Renal pelvis (tissue), 1 donor: ENCODE measurements at regions not wholly inside any gene's neighbourhood (a gene's known extent, or its start where the extent isn't known, plus 50 kb on each side); places are given as distances from the start of the nearest gene placed in this dataset.
A peak's percentile ranks its signal among the peaks of the same experiment; 100 is the strongest.

Experiments
- DNase-seq: peaks from one replicate; pipeline ENCODE4 v3.0.0-alpha.2; 2013

- DNase-seq: no peak
Measured at GRCh38 chr11:110832080-110832479, 119.8 kb upstream of the ARHGAP20 start.

- DNase-seq: no peak
Measured at GRCh38 chr11:110830747-110831146, 118.5 kb upstream of the ARHGAP20 start.

DNA sequence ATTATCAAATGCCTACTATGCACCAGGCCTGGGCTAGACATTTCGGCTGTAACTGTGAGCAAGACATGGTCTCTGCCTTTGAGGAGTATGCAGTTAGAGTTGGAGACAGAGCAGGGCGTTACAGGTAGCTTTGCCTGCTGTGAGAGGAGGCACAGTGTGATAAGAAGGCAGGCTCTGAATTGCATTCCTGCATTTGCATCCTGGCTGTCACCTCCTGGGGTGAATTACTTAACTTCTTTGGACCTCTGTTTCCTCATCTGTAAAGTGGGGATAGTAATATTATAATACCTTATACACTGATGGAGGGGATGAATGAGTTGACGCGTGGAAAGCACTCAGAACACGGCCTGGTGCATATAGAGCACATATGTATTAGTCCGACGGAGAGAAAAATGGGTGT, 118.1 kb upstream of the ARHGAP20 start:
- no peak for DNase-seq

GRCh38 chr11:110829873-110830272, 117.6 kb upstream of the ARHGAP20 start:
- no peak for DNase-seq

DNA sequence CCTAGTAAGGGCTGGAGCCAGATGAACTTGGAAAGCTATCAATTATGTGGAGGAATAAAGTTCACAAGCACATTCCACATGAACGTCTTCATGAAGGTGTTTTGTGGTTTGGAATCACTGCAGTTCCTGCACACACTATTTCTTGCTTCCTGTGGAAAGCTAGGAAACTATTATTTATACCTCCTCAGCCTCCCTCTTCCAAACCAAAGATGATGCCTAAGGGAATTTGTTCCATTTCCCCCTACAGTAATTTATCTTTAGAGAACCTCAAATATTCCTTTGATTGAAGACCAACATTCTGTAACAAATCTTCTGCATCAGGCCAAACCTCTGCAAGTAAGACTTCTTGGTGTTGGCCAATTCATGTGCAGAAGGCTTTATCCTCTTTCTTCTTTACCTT, 115.8 kb upstream of the ARHGAP20 start:
- DNase-seq: no peak

- DNase-seq: no peak
Measured at GRCh38 chr11:110827276-110827675, 115.0 kb upstream of the ARHGAP20 start.

DNA sequence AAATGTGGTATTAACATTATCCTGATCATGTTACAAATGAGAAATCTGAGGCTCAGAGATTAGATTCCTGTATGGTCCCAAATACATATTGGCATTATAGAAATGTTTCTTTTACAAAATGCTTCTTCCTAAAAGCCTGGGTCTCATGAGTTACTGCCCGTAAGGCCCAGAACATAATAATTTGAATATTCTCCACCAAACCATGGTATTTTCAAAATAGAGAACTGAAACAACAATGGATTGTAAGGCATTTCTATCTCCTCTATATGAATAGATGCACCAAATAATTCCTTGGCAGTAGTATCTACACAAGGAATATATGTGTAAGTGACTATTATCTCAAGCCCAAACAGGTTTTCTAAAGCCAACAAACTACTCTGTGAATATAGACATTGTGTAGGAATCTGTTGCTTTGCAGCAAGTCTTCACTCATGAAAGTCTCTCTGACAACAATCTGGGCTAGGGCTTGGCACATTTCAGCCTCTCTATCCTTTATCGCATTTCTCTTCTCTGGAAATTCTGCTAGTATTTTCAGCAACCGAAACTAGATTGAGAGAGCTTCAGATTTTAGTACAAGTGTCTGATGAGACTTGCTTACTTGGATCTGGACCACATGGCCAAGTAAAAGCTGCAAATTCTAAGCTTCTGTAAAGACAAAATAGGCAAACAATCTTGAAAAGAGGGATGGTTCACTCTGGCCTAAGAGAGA, 112.8 kb upstream of the ARHGAP20 start:
- no peak for DNase-seq

DNA sequence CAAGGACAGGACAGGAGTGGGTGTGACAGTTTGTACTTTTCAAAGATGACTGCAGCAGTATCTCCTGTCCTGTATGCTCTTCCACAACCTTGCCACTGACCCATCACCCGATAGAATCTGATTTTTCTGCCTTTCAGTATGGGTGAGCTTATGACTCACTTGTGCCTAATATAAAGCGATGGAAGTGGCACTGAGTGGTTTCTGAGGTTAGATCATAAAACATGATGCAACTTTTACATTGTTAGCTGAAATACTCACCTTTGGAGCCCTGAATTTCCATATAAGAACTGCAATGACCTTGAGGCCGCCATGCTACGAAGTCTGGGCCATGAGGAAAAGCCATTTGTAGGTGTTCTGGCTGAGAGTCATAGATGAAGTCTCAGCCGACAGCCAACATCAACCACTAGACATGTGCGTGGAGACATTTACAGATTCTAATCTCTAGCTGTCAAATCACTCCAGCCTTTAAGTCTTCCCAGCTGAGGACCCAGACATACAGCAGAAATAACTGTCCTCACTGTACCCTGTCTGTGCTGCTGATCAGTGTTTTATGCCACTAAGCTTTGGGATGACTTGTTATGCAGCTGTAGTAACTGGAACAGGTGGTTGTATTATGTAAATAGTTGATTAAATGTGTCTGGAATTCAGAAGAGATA, 105.9 kb upstream of the ARHGAP20 start:
- no peak for DNase-seq

- DNase-seq: no peak
Measured at GRCh38 chr11:110812086-110812733, 100.0 kb upstream of the ARHGAP20 start.

GRCh38 chr11:110809417-110810199, 97.4 kb upstream of the ARHGAP20 start:
- DNase-seq: no peak

DNA sequence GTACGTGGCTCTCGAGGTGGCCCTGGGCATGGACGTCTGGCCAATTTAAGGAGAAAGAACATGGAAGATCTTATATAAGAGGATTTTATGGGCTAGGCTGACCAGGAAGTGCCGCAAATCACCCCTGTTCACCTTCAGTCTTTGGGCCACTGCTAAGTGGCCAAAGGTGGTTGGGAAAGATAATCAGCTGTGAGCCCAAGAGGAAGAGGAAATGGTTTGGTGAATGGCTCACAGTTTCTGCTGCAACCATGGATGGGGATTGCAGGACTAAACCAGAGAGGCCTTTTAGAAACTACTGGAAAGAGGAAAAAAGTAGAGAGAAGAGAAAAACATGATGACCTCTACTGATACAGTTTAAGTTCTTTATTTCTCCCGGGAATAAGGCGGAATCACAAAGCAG, 96.0 kb upstream of the ARHGAP20 start:
- DNase-seq: no peak

DNA sequence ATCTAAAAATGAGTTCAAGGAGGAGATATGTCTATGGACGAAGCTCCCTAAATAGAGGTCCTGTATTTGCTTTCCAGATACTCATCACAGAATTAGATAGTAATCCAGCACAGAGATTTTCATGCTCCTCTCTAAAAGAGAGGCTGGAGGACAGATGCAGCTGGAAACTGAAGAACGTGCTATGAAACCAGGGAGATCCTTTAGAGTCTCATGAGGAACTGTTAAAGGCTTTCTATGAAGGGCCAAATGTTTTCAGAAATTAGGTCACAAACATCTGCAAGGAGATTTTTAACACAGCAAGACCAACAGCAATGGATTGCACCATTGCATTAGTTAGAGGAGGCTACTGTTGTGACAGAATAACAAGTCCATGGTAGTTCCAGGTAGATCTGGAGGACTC, 95.6 kb upstream of the ARHGAP20 start:
- no peak for DNase-seq

GRCh38 chr11:110805756-110806155, 93.5 kb upstream of the ARHGAP20 start:
- peak; percentile 20 for DNase-seq

DNA sequence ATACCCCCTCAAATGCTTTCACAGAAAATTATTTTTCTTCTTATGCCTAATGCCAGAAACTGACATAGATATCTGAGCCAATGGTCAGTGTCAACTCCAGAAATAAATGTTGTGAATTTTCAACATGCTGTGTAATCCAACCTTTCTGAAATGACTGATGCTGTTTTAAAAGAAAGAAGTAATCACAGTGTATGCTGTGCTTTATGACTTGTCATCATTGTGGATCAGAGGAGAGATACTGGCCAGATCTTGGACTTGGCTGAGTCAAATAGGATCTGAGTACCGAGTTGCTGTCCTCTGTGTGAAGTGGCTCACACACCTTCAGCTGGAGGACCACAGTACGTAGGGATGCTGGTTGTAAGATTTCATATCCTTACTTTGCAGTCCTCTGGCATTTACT, 89.9 kb upstream of the ARHGAP20 start:
- DNase-seq: no peak

- no peak for DNase-seq
Measured at GRCh38 chr11:110801328-110801727, 89.1 kb upstream of the ARHGAP20 start.

DNA sequence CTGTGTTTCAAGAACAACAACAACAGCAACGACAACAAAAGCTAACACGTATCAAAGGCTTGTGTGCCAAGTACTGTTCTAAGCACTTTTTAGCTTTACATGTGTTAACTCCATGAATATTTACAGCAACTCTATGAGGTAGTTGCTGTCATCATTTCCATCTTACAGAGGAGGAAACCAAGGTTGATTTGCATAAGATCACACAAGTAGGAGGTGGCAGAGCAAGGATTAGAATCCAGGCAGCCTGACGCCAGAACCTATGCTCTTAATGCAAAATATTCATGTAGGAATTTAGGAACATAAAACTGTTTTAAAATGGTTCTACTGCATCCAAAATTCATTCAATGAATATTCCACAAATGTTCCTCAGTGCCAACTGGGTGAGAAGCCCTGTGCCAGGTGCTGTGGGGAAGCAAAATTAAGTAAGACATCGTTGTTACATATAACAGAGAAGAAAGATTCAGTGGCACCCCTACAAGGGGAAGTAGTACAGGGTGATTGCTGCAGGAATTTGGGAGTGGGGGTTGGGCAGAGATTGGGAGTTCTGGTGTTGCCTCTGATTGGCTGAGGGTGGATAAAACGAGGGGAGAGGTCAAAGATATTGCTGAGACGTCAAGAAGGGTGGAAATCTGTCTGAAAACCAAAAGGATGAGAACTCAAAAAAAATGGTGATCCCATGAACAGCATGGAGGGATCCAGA, 86.1 kb upstream of the ARHGAP20 start:
- DNase-seq: no peak

GRCh38 chr11:110797453-110797852, 85.2 kb upstream of the ARHGAP20 start:
- DNase-seq: no peak

DNA sequence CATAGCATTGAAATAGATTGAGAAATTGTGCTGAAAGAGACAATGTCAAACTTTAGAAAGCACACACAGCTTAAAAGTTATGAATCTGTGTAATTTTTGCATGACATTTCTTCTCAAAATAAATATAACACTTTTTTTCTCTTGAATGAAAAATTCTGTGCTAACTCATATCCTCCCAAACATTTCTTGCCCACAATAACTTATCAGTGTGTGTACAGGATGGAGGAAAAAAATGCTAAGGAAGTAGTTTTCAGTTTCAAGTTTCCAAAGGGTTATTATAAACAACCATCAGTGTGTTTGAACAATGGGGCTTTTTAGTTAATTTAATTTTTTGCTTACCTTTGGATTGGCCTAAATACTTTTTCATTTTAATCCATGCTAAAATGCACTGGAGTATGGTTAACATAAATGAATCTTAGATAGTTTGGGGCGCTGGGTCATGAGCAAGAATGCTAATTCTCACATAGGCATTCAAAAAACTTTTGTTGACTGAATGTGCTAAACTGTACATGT, 82.9 kb upstream of the ARHGAP20 start:
- DNase-seq: no peak

GRCh38 chr11:110793556-110793955, 81.3 kb upstream of the ARHGAP20 start:
- DNase-seq: no peak

- no peak for DNase-seq
Measured at GRCh38 chr11:110791621-110792020, 79.4 kb upstream of the ARHGAP20 start.

DNA sequence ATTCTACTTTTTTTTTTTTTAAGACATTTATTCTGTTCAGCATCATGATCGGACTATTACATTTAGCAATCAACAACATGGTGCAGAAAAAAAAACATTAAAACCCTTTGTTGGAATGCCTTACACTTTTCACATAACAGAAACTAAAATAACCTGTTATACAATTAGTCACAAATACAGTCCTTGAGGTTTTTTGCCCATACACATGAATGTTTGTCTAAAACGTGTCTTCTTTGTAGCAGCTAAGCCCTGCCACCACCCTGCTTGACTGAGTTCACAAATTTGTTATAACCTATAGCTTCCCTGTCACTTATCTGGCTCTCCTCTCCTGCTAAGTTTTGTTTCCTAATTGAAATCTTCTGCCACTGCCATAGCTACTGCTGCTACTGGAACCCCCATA, 75.4 kb upstream of the ARHGAP20 start:
- DNase-seq: no peak
